ENCODE measurements at regions not wholly inside any gene's neighbourhood (a gene's known extent, or its start where the extent isn't known, plus 50 kb on each side); places are given as distances from the start of the nearest gene placed in this dataset.

GRCh38 chrX:28188526-28188925, 207.3 kb upstream of the DCAF8L1 start (continued):
- TF ChIP-seq ZNF121 (CRISPR knock-in tag; IDR thresholded peaks at IDR 0.05): no peak
- no peak for TF ChIP-seq ZNF232 (CRISPR knock-in tag; IDR thresholded peaks at IDR 0.05)
- no peak for TF ChIP-seq CREM (CRISPR knock-in tag; IDR thresholded peaks at IDR 0.05)
- TF ChIP-seq NR3C1 (CRISPR knock-in tag; conservative IDR thresholded peaks at IDR 0.05; ENCODE audit: low read depth): no peak
- no peak for TF ChIP-seq GRHL2 (CRISPR knock-in tag; IDR thresholded peaks at IDR 0.05; ENCODE audit: insufficient replicate concordance, severe bottlenecking)
- no peak for TF ChIP-seq ZNF317 (CRISPR knock-in tag; IDR thresholded peaks at IDR 0.05; ENCODE audit: borderline replicate concordance, low read depth)
- TF ChIP-seq FOXJ3 (CRISPR knock-in tag; IDR thresholded peaks at IDR 0.05; ENCODE audit: borderline replicate concordance): no peak
- TF ChIP-seq AFF4 (CRISPR knock-in tag; IDR thresholded peaks at IDR 0.05; ENCODE audit: borderline replicate concordance): no peak
- no peak for TF ChIP-seq NFATC4 (CRISPR knock-in tag; IDR thresholded peaks at IDR 0.05)
- no peak for TF ChIP-seq ZBTB21 (CRISPR knock-in tag; IDR thresholded peaks at IDR 0.05; ENCODE audit: borderline replicate concordance)
- no peak for TF ChIP-seq FOXP4 (CRISPR knock-in tag; IDR thresholded peaks at IDR 0.05)
- no peak for TF ChIP-seq FOXK1 (CRISPR knock-in tag; IDR thresholded peaks at IDR 0.05)

GRCh38 chrX:28180096-28180495, 198.8 kb upstream of the DCAF8L1 start:
- DNase-seq (ENCODE audit: low spot score): no peak
- Mint-ChIP-seq H3K9me3 (no peaks in the 10 kb centered on the region), H3K27ac (no peak overlapping the region), H3K27me3 (ENCODE audit: low read depth) (no peaks in the 10 kb centered on the region), H3K36me3 (no peaks in the 10 kb centered on the region), H3K4me1 (peaks cover 15% of the 10 kb centered on the region), H3K4me3 (no peak overlapping the region)
- ATAC-seq: no peak
- ChIA-PET CTCF (no interaction called here), POLR2A (no interaction called here)
- no peak for TF ChIP-seq ZSCAN18 (CRISPR knock-in tag; IDR thresholded peaks at IDR 0.05)
- no peak for TF ChIP-seq HMGXB4 (CRISPR knock-in tag; IDR thresholded peaks at IDR 0.05)
- TF ChIP-seq ATF1 (CRISPR knock-in tag; IDR thresholded peaks at IDR 0.05): no peak
- TF ChIP-seq NFYB (CRISPR knock-in tag; conservative IDR thresholded peaks at IDR 0.05; ENCODE audit: low read depth): no peak
- no peak for TF ChIP-seq NR1H2 (CRISPR knock-in tag; IDR thresholded peaks at IDR 0.05)
- TF ChIP-seq NFE2L1 (CRISPR knock-in tag; IDR thresholded peaks at IDR 0.05): no peak
- TF ChIP-seq E2F4 (CRISPR knock-in tag; IDR thresholded peaks at IDR 0.05; ENCODE audit: borderline replicate concordance, low read depth): no peak
- TF ChIP-seq CBFB (CRISPR knock-in tag; IDR thresholded peaks at IDR 0.05; ENCODE audit: low read depth): no peak
- TF ChIP-seq JUN (CRISPR knock-in tag; IDR thresholded peaks at IDR 0.05): no peak
- no peak for TF ChIP-seq CTCF (IDR thresholded peaks at IDR 0.05)
- TF ChIP-seq ZNF232 (CRISPR knock-in tag; IDR thresholded peaks at IDR 0.05): no peak
- no peak for TF ChIP-seq FOXK1 (CRISPR knock-in tag; IDR thresholded peaks at IDR 0.05)
- no peak for TF ChIP-seq TCF7 (CRISPR knock-in tag; IDR thresholded peaks at IDR 0.05; ENCODE audit: low read depth)
- TF ChIP-seq GTF2I (CRISPR knock-in tag; conservative IDR thresholded peaks at IDR 0.05): no peak
